Gastroesophageal sphincter (tissue), 3 donors: ENCODE measurements at regions not wholly inside any gene's neighbourhood (a gene's known extent, or its start where the extent isn't known, plus 50 kb on each side); places are given as distances from the start of the nearest gene placed in this dataset.

Experiments
- CTCF ChIP-seq, 4 experiments: fragments of 200-600 bp in 2 of 4; fragments of 450-650 bp in 2 of 4; sonication (generic) in 1 of 4; IDR thresholded peaks; one replicate each; pipeline ENCODE4 v1.5.1; 2017 to 2019; ENCODE audit warnings: antibody characterized with exemption in 4 of 4, mild to moderate bottlenecking in 2 of 4, moderate library complexity in 2 of 4
- EP300 ChIP-seq: sonication (generic); formaldehyde crosslinking; IDR thresholded peaks from one replicate; pipeline ENCODE4 v1.6.1; 2017; ENCODE audit warnings: antibody characterized with exemption, mild to moderate bottlenecking
- POLR2AphosphoS5 ChIP-seq: sonication (generic); formaldehyde crosslinking; IDR thresholded peaks from one replicate; pipeline ENCODE4 v1.6.1; 2017; ENCODE audit warnings: antibody characterized with exemption

- TF ChIP-seq EP300 (no peak), POLR2AphosphoS5 (no peak), CTCF (IDR thresholded peaks at IDR 0.05) (no peak)
Measured at GRCh38 chr16:6018848-6019489, 921.4 kb upstream of the EEF2KMT start.
